Upper lobe of left lung (tissue), 6 donors: ENCODE measurements at regions not wholly inside any gene's neighbourhood (a gene's known extent, or its start where the extent isn't known, plus 50 kb on each side); places are given as distances from the start of the nearest gene placed in this dataset.

Experiments
- ATAC-seq, 2 donors: fragments of 200-7000 bp; cut with Tn5 transposase; one replicate each; pipeline ENCODE4 v1.9.1; 2022; ENCODE audit warnings: mild to moderate bottlenecking in 2 of 2, moderate library complexity in 2 of 2; ENCODE audit not compliant: low FRiP score in 2 of 2
- DNase-seq, 2 donors: peaks; one replicate each; pipeline ENCODE4 v3.0.0-alpha.2; 2019 to 2020
- H3K27ac ChIP-seq, 4 donors: fragments of 200-600 bp; sonication (generic); one replicate each; pipeline ENCODE4 v1.5.1; 2016 to 2019
- H3K27me3 ChIP-seq, 4 donors: fragments of 200-600 bp; sonication (generic); one replicate each; pipeline ENCODE4 v1.5.1; 2017 to 2019
- H3K36me3 ChIP-seq, 4 donors: fragments of 200-600 bp; sonication (generic); one replicate each; pipeline ENCODE4 v1.5.1; 2016 to 2019
- H3K4me1 ChIP-seq, 4 donors: fragments of 200-600 bp; sonication (generic); one replicate each; pipeline ENCODE4 v1.5.1; 2018 to 2019
- H3K4me3 ChIP-seq, 4 donors: fragments of 200-600 bp; sonication (generic); one replicate each; pipeline ENCODE4 v1.5.1; 2017 to 2019; ENCODE audit warnings: mild to moderate bottlenecking in 2 of 4, moderate library complexity in 1 of 4
- H3K9me3 ChIP-seq, 4 donors: fragments of 200-600 bp; sonication (generic); one replicate each; pipeline ENCODE4 v1.5.1; 2018 to 2019
- EP300 ChIP-seq, 4 donors: sonication (generic); formaldehyde crosslinking; IDR thresholded peaks; one replicate each; pipeline ENCODE4 v1.5.1; 2017; ENCODE audit warnings: antibody characterized with exemption in 4 of 4, control low read depth in 2 of 4
- POLR2A ChIP-seq, 4 donors: fragments of 450-650 bp; IDR thresholded peaks; one replicate each; pipeline ENCODE4 v1.5.1; 2016 to 2017; ENCODE audit warnings: antibody characterized with exemption in 4 of 4, mild to moderate bottlenecking in 2 of 4
- POLR2AphosphoS5 ChIP-seq, 2 donors: sonication (generic); formaldehyde crosslinking; IDR thresholded peaks; one replicate each; pipeline ENCODE4 v1.5.1; 2017; ENCODE audit warnings: antibody characterized with exemption in 2 of 2
- WGBS, 2 donors: methylation state at CpG; one replicate each; pipeline ENCODE4 v1.1.5; 2017 to 2018; 5-methylcytosine and 5-hydroxymethylcytosine counted together
- TF ChIP-seq, protein P1 (sequence below), 6 experiments: fragments of 450-650 bp in 4 of 6; fragments of 200-600 bp in 2 of 6; sonication (generic) in 2 of 6; IDR thresholded peaks; one replicate each; pipeline ENCODE4 v1.5.1; 2016 to 2019; ENCODE audit warnings: antibody characterized with exemption in 6 of 6
- donor health status: DM: no; HTN: no; CAD: no; lungs with moderate emphysema.
- donor health status: DM: no; HTN: yes; CAD: no; lungs with severe emphysema.

DNA sequence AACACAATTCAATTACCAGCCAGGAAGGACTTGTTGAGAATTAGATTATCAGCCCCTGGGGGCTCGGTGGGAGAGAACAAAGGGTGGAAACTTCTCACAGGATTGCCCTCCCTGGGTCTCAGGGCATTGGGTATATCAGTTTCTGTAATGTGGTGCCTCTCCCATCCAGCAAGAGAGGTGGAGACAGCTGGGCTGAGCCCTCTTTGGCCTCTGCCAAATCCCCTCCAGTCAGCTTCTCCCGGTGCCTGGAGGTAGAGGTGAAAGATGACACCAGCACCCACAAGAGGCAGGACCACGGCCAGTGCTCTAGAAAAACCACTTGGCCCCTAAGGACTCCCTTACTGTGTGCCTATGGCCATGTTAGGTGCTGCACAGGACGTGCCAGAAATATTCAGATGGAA, 179.7 kb downstream of the HAUS1 start:
- TF ChIP-seq POLR2AphosphoS5 (IDR thresholded peaks at IDR 0.05): no peak
- TF ChIP-seq, protein P1, sequence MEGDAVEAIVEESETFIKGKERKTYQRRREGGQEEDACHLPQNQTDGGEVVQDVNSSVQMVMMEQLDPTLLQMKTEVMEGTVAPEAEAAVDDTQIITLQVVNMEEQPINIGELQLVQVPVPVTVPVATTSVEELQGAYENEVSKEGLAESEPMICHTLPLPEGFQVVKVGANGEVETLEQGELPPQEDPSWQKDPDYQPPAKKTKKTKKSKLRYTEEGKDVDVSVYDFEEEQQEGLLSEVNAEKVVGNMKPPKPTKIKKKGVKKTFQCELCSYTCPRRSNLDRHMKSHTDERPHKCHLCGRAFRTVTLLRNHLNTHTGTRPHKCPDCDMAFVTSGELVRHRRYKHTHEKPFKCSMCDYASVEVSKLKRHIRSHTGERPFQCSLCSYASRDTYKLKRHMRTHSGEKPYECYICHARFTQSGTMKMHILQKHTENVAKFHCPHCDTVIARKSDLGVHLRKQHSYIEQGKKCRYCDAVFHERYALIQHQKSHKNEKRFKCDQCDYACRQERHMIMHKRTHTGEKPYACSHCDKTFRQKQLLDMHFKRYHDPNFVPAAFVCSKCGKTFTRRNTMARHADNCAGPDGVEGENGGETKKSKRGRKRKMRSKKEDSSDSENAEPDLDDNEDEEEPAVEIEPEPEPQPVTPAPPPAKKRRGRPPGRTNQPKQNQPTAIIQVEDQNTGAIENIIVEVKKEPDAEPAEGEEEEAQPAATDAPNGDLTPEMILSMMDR (IDR thresholded peaks at IDR 0.05): no peak
- no peaks in the 10 kb centered on the region for H3K27me3 ChIP-seq
- no peaks in the 10 kb centered on the region for H3K4me1 ChIP-seq
- DNase-seq (no peak), ATAC-seq (no peak)
- H3K27ac ChIP-seq: no peak overlapping the region
- no peaks in the 10 kb centered on the region for H3K9me3 ChIP-seq
- WGBS, 2 donors: 53 to 76% methylated on average over 4 of the region's 4 CpGs
- H3K4me3 ChIP-seq: no peak overlapping the region
- H3K36me3 ChIP-seq: no peaks in the 10 kb centered on the region

DNA sequence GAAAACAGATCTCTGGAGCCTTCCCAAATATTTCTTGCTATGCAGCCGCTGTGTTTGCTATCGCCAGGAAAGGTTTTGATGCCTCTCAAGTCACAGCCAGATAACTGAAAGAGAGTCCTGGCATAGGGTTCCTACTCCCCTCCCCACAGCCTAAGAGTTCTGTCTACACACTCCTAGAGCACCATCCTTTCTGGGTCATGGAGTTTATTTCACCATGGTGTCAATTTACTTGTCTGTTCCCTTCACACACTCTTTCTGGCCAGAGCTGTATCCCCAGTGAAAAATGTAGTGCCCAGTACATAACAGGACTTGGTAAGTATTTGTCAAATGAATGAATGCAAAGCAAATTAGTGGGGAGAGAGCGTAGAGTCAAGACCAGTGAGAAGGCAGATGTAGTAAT, 185.3 kb downstream of the HAUS1 start:
- 84 to 93% methylated on average over 3 of the region's 3 CpGs for WGBS, 2 donors
- TF ChIP-seq POLR2AphosphoS5 (IDR thresholded peaks at IDR 0.05): no peak
- ATAC-seq: no peak

DNA sequence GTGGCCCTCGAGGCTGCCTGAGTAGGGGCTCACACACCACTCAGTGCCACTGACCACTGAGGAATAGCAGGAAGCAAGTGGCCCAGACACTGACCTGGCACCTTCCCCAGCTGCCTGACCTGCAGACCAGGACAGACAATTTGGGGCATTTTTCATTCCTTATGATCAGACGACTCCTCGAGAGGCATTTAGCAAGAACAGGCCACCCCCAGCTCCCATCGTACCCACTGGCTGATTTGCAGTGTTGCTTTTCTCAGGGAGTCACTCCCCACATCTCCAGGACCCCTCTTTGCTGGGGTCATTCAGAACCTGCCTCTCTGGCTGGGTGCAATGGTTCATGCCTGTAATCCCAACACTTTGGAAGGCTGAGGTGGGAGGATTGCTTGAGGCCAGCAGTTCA, 185.7 kb downstream of the HAUS1 start:
- Histone ChIP-seq H3K27me3 (no peaks in the 10 kb centered on the region), H3K4me3 (no peak overlapping the region), H3K9me3 (no peaks in the 10 kb centered on the region), H3K27ac (no peak overlapping the region), H3K4me1 (peaks cover 0 to 13% (median 2%) of the 10 kb centered on the region in 4 donors), H3K36me3 (no peaks in the 10 kb centered on the region)
- TF ChIP-seq EP300 (IDR thresholded peaks at IDR 0.05): no peak
- TF ChIP-seq POLR2A (IDR thresholded peaks at IDR 0.05): no peak
- TF ChIP-seq POLR2AphosphoS5 (IDR thresholded peaks at IDR 0.05): no peak
- TF ChIP-seq, protein P1 (IDR thresholded peaks at IDR 0.05): no peak
- no peak for ATAC-seq
- 81 to 83% methylated on average over 4 of the region's 4 CpGs for WGBS, 2 donors
- no peak for DNase-seq

More for the DNA sequence above, 185.3 kb downstream of the HAUS1 start:
- no peaks in the 10 kb centered on the region for H3K27me3 ChIP-seq
- peaks cover 0 to 11% (median 2%) of the 10 kb centered on the region in 4 donors for H3K4me1 ChIP-seq
- H3K4me3 ChIP-seq: no peak overlapping the region
- H3K9me3 ChIP-seq: no peaks in the 10 kb centered on the region
- DNase-seq: no peak
- no peaks in the 10 kb centered on the region for H3K36me3 ChIP-seq
- H3K27ac ChIP-seq: no peak overlapping the region

DNA sequence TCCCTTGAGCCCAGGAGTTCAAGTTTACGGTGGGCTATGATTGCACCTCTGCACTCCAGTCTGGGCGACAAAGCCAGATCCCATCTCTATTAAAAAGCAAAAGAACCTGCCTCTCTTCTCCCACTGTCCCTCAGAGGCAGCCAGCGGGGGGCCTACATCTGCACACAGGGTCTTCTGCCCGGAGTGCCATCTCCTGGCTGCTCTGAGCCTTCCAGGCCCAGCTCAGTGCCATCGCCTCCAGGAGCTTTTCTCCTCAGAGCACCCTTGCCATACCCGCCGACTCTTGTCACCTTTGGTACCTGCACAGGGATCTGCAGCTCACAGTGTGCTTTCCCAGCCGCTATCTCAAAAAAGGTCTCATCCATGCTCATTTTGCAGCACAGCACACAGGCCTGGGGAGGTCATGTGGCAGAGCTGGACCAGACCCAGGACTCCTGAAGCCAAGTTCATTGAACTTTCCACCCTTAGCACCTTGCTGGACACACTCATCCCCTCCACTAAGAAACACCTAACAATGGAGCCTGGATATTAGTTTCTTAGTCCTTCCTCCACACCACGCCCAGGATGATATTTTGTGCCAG, 186.3 kb downstream of the HAUS1 start:
- Histone ChIP-seq H3K36me3 (no peaks in the 10 kb centered on the region), H3K27ac (no peak overlapping the region), H3K9me3 (no peaks in the 10 kb centered on the region), H3K27me3 (no peaks in the 10 kb centered on the region), H3K4me1 (peaks cover 0 to 13% (median 2%) of the 10 kb centered on the region in 4 donors), H3K4me3 (no peak overlapping the region)
- no peak for DNase-seq
- WGBS, 2 donors: 69 to 94% methylated on average over 5 to 9 of the region's 9 CpGs
- TF ChIP-seq POLR2AphosphoS5 (IDR thresholded peaks at IDR 0.05): no peak
- no peak for TF ChIP-seq POLR2A (IDR thresholded peaks at IDR 0.05)
- no peak for TF ChIP-seq EP300 (IDR thresholded peaks at IDR 0.05)
- TF ChIP-seq, protein P1 (IDR thresholded peaks at IDR 0.05): no peak
- ATAC-seq: no peak

DNA sequence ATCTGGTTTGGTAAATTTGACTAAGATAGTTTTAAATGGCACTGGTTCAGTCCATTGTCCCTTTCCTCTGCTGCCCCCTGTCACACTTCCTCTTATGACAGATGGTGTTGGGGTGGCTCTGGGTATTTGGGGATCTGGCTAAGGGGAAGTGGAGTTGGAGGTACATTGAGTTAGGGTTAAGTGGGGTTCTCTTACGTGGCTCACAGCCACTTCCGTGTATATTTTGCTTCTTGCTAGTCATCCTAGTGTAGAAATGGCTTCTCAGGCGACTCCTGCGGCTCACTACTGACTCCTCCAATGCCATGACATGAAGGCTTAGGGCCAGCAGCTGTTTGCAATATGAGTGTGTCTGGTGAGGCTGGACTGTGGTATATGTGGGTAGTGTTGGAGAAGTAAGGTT, 187.0 kb downstream of the HAUS1 start:
- whole genome bisulfite sequencing, 2 donors: 81 to 82% methylated on average over 4 of the region's 4 CpGs
- ATAC-seq (no peak), DNase-seq (no peak)
- no peaks in the 10 kb centered on the region for H3K27me3 ChIP-seq
- no peak overlapping the region for H3K27ac ChIP-seq
- TF ChIP-seq POLR2AphosphoS5 (IDR thresholded peaks at IDR 0.05): no peak
- no peak for TF ChIP-seq POLR2A (IDR thresholded peaks at IDR 0.05)
- TF ChIP-seq, protein P1 (IDR thresholded peaks at IDR 0.05): no peak
- TF ChIP-seq EP300 (IDR thresholded peaks at IDR 0.05): no peak
- H3K36me3 ChIP-seq: no peaks in the 10 kb centered on the region
- H3K4me1 ChIP-seq: peaks cover 0 to 13% (median 2%) of the 10 kb centered on the region in 4 donors
- H3K9me3 ChIP-seq: no peaks in the 10 kb centered on the region
- H3K4me3 ChIP-seq: no peak overlapping the region
